Tibial artery (tissue), 4 donors: ENCODE measurements at regions not wholly inside any gene's neighbourhood (a gene's known extent, or its start where the extent isn't known, plus 50 kb on each side); places are given as distances from the start of the nearest gene placed in this dataset.

ENCODE experiments used
- DNase-seq, 2 donors: peaks; one replicate each; pipeline ENCODE4 v3.0.0-alpha.2; 2019
- H3K27ac ChIP-seq, 2 donors: fragments of 200-600 bp; sonication (generic) in 1 of 2; 1 replicate in 1 of 2; 2 replicates in 1 of 2; pipeline ENCODE4 v1.5.1; 2018 to 2019; ENCODE audit warnings: mild to moderate bottlenecking in 1 of 2
- H3K27me3 ChIP-seq, 2 donors: fragments of 200-600 bp; sonication (generic) in 1 of 2; one replicate each; pipeline versions ENCODE4 v1.5.1 to v1.6.0; 2016 to 2019
- H3K36me3 ChIP-seq, 3 donors: fragments of 200-600 bp; sonication (generic) in 2 of 3; one replicate each; pipeline ENCODE4 v1.5.1; 2016 to 2019; ENCODE audit warnings: mild to moderate bottlenecking in 2 of 3
- H3K4me1 ChIP-seq, 4 donors: fragments of 200-600 bp; sonication (generic) in 2 of 4; 1 replicate in 3 of 4; 2 replicates in 1 of 4; pipeline ENCODE4 v1.5.1; 2016 to 2019
- H3K4me3 ChIP-seq, 2 donors: fragments of 200-600 bp; sonication (generic) in 1 of 2; 1 replicate in 1 of 2; 2 replicates in 1 of 2; pipeline ENCODE4 v1.5.1; 2018 to 2019; ENCODE audit warnings: mild to moderate bottlenecking in 2 of 2
- H3K9me3 ChIP-seq, 3 donors: fragments of 200-600 bp; sonication (generic) in 1 of 3; one replicate each; pipeline ENCODE4 v1.5.1; 2016 to 2019
- intact Hi-C: fragments of 100-400 bp; cut with DNase I; formaldehyde crosslinking; loops from one replicate; pipeline ENCODE4 v1.15.0; 2023; ENCODE audit warnings: low total_unique reads
- TF ChIP-seq, protein P1 (sequence below), 2 experiments: fragments of 200-600 bp in 1 of 2; fragments of 450-650 bp in 1 of 2; IDR thresholded peaks; one replicate each; pipeline ENCODE4 v1.5.1; 2017 to 2019; ENCODE audit warnings: antibody characterized with exemption in 2 of 2, mild to moderate bottlenecking in 1 of 2, moderate library complexity in 1 of 2

DNA sequence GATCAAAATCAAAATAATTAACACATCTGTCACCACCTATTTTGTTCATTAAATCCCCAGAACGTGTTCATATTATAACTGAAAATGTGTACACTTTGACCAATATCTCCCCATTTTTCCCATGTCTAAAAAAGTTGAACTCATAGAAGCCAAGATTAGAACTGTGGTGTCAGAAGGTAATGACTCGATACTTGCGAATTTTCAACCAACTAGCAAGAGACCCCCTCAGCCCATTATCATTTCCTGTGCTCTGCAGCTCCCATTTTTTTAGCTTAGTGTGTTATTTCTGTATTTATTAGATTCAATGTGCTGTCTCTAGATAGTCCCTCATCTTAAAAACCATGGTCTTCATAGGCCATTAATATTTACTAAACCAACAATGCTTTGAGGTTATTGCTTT is 248.7 kb upstream of the PIK3C3 start:
- DNase-seq, result no peak
- H3K9me3 ChIP-seq, result no peaks in the 10 kb centered on the region
- no peaks in the 10 kb centered on the region for H3K36me3 ChIP-seq
- intact Hi-C loops, result no loop called here
- peaks cover 0 to 12% (median 0%) of the 10 kb centered on the region in 4 donors for H3K4me1 ChIP-seq
- H3K27ac ChIP-seq, result no peak overlapping the region
- H3K27me3 ChIP-seq, result no peaks in the 10 kb centered on the region
- no peak overlapping the region for H3K4me3 ChIP-seq
- TF ChIP-seq, protein P1, sequence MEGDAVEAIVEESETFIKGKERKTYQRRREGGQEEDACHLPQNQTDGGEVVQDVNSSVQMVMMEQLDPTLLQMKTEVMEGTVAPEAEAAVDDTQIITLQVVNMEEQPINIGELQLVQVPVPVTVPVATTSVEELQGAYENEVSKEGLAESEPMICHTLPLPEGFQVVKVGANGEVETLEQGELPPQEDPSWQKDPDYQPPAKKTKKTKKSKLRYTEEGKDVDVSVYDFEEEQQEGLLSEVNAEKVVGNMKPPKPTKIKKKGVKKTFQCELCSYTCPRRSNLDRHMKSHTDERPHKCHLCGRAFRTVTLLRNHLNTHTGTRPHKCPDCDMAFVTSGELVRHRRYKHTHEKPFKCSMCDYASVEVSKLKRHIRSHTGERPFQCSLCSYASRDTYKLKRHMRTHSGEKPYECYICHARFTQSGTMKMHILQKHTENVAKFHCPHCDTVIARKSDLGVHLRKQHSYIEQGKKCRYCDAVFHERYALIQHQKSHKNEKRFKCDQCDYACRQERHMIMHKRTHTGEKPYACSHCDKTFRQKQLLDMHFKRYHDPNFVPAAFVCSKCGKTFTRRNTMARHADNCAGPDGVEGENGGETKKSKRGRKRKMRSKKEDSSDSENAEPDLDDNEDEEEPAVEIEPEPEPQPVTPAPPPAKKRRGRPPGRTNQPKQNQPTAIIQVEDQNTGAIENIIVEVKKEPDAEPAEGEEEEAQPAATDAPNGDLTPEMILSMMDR (IDR thresholded peaks at IDR 0.05), result no peak

DNA sequence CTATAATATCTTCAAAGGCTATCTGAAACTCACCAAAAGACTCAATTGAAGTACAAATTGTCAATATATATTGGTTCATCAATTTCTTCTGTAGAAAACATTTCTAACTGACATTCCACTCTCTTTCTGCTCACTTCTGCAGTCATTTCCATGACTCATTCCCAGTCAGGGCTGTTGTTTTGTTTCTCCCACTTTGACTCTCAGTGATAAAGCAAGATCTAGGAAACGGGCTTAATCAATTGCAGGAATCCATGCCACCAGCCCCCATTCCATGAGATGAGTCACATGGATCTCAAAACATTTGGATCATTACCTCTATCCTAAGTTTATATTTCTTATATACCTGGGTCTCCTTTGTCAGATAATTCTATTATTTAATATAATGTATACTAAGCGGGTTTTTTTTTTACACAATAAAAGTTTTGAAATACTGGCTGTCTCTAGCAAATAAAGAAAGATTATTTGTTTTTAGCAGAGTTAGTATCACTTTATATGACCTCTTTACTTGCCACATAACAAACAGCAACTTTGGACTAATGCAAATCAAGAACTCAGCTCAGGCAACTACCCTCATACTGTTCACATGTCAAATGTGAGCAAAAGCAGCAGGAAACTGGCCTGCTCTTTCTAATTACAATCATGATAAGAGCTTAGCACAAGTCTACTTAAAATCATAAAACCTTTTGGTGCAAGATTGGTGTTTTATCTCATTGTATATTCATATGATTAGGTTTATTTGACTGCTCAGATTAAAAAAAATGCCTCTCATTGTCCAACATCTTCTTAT is 251.1 kb upstream of the PIK3C3 start:
- intact Hi-C loops, result no loop called here
- Histone ChIP-seq H3K4me3 (no peak overlapping the region), H3K36me3 (no peaks in the 10 kb centered on the region), H3K27me3 (no peaks in the 10 kb centered on the region), H3K27ac (no peak overlapping the region), H3K9me3 (no peaks in the 10 kb centered on the region), H3K4me1 (peaks cover 0 to 12% (median 0%) of the 10 kb centered on the region in 4 donors)
- TF ChIP-seq, protein P1 (IDR thresholded peaks at IDR 0.05), result no peak
- no peak for DNase-seq

DNA sequence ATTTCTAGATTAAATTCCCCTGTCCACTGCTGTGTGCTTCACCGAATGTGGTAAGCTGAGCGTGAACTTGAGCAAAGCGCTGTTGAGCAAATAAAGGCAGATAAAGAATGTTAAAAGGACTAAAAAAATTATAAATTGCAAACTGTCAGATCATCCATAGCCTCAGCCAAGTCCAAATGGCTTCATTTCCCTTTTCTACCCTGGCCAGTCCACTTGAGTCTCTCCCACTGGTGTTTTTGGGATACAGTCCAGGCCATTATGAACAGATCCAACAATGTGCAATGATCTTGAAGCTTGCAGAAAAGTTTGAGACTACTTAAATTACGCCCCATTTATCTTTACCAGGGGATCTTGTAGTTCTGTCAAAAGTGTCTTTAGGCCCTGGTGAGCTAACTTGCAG is 254.6 kb upstream of the PIK3C3 start:
- H3K4me1 ChIP-seq, result peaks cover 0 to 12% (median 0%) of the 10 kb centered on the region in 4 donors
- no peak for DNase-seq
- no peaks in the 10 kb centered on the region for H3K9me3 ChIP-seq
- no peak overlapping the region for H3K27ac ChIP-seq
- TF ChIP-seq, protein P1 (IDR thresholded peaks at IDR 0.05), result no peak
- H3K4me3 ChIP-seq, result no peak overlapping the region
- H3K27me3 ChIP-seq, result no peaks in the 10 kb centered on the region
- intact Hi-C loops, result no loop called here
- no peaks in the 10 kb centered on the region for H3K36me3 ChIP-seq

DNA sequence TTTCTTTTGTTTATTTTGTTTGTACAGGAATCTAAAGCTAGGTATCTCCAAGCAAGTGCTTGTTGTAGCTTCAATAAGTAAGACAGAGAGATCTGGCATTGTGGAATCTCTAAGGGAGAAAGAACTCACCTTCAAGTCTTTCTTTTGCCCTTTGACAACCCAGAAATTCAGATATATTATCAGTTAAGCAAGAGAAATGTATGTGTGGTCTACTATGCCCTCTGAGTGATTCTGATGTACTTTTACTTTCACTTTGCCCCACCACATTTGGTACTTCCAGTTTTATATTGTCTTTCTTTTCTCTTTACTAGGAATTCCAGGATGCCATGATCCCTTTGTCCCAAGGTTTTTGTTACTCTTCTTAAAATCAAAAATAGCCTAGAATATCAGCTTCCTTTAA is 259.6 kb upstream of the PIK3C3 start:
- TF ChIP-seq, protein P1 (IDR thresholded peaks at IDR 0.05), result no peak

DNA sequence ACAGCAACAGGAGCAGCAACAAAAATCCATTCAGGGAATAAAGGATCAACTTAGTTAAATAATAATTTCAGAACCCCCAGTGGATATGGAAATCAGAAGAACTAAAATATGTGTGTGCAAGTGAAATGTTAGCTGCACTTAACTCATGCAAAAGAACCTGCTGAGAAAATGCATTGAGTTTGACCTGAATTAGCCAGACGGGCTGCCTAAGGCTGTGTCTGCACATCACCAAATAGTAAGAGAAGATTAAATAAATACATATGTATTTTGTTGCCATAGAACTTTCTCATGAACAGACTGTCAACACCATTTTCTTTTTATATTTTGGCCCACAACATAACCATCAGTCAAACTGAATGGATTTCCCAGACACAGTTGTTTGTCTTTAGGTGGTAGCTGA is 262.0 kb upstream of the PIK3C3 start:
- Histone ChIP-seq H3K36me3 (no peaks in the 10 kb centered on the region), H3K9me3 (no peaks in the 10 kb centered on the region), H3K4me1 (no peaks in the 10 kb centered on the region), H3K27me3 (no peaks in the 10 kb centered on the region), H3K4me3 (no peak overlapping the region), H3K27ac (no peak overlapping the region)
- no peak for DNase-seq
- TF ChIP-seq, protein P1 (IDR thresholded peaks at IDR 0.05), result no peak
- intact Hi-C loops, result no loop called here

More for the DNA sequence above, 259.6 kb upstream of the PIK3C3 start:
- H3K36me3 ChIP-seq, result no peaks in the 10 kb centered on the region
- H3K27me3 ChIP-seq, result no peaks in the 10 kb centered on the region
- no peak overlapping the region for H3K27ac ChIP-seq
- intact Hi-C loops, result no loop called here
- no peaks in the 10 kb centered on the region for H3K4me1 ChIP-seq
- no peaks in the 10 kb centered on the region for H3K9me3 ChIP-seq
- no peak overlapping the region for H3K4me3 ChIP-seq
- DNase-seq, result no peak
